IMR-90 (cell line): ENCODE measurements at regions not wholly inside any gene's neighbourhood (a gene's known extent, or its start where the extent isn't known, plus 50 kb on each side); places are given as distances from the start of the nearest gene placed in this dataset.

Experiments used
- ATAC-seq: fragments of 200-7000 bp; cut with Tn5 transposase; 2 replicates; pipeline ENCODE4 v1.9.1; 2020; ENCODE audit warnings: low read depth, mild to moderate bottlenecking, moderate library complexity
- BruUV-seq: library from RNA; stranded (reverse); fragments of 400-500 nt; replicated peaks from 2 replicates; lab custom pipeline; 2021; lab: Mats Ljungman, UMichigan
- CTCF ChIA-PET: fragments of 300-600 bp; formaldehyde crosslinking; extraction: SDS; loops from one replicate; lab custom pipeline; 2021; ENCODE audit warnings: antibody characterized with exemption; lab: Yijun Ruan, JAX
- POLR2A ChIA-PET: fragments of 300-600 bp; sonication (Branson Sonifier 250); formaldehyde crosslinking; loops from one replicate; lab custom pipeline; 2022; ENCODE audit warnings: antibody characterized with exemption; ENCODE audit not compliant: unreplicated experiment; lab: Charles Lee
- DNase-seq: peaks from one replicate; pipeline ENCODE4 v3.0.0; 2013
- H2AFZ ChIP-seq: replicated peaks from 2 replicates; pipeline ENCODE3; 2013; ENCODE audit warnings: low read length, mild to moderate bottlenecking; ENCODE audit not compliant: poor library complexity
- H2AK5ac ChIP-seq: 2 replicates; pipeline ENCODE4 v1.6.1; 2013; ENCODE audit warnings: low read depth, low read length, inconsistent platforms
- H2AK9ac ChIP-seq: replicated peaks from 2 replicates; pipeline ENCODE3; 2013; ENCODE audit warnings: mild to moderate bottlenecking, low read depth, low read length, moderate library complexity; ENCODE audit not compliant: poor library complexity
- H2BK120ac ChIP-seq: 2 replicates; pipeline ENCODE4 v1.6.1; 2013; ENCODE audit warnings: low read depth, low read length, inconsistent platforms
- H2BK15ac ChIP-seq: 3 replicates; pipeline ENCODE4 v1.6.1; 2013; ENCODE audit warnings: low read depth, low read length, inconsistent platforms
- H2BK20ac ChIP-seq: 2 replicates; pipeline ENCODE4 v1.6.1; 2013; ENCODE audit warnings: low read depth, mild to moderate bottlenecking, inconsistent platforms, low read length, moderate library complexity
- H2BK5ac ChIP-seq: 2 replicates; pipeline ENCODE4 v1.6.1; 2013; ENCODE audit warnings: mild to moderate bottlenecking, low read depth, low read length, inconsistent platforms; ENCODE audit not compliant: poor library complexity, severe bottlenecking
- H3K14ac ChIP-seq: replicated peaks from 2 replicates; pipeline ENCODE4 v1.6.1; 2013; ENCODE audit warnings: low read depth, low read length, inconsistent platforms
- H3K18ac ChIP-seq: 2 replicates; pipeline ENCODE4 v1.6.1; 2013; ENCODE audit warnings: low read depth, low read length, control low read depth
- H3K23ac ChIP-seq: 2 replicates; pipeline ENCODE4 v1.6.1; 2013; ENCODE audit warnings: low read depth, low read length, inconsistent platforms
- H3K27ac ChIP-seq: 2 replicates; pipeline ENCODE4 v1.5.1; 2013; ENCODE audit warnings: mild to moderate bottlenecking, control low read depth, low read length; ENCODE audit not compliant: insufficient read depth
- H3K27me3 ChIP-seq: 2 replicates; pipeline ENCODE4 v1.6.1; 2013; ENCODE audit warnings: low read length; ENCODE audit not compliant: control insufficient read depth, insufficient read depth
- H3K36me3 ChIP-seq: 2 replicates; pipeline ENCODE4 v1.6.1; 2013; ENCODE audit warnings: low read length, mixed read lengths; ENCODE audit not compliant: control insufficient read depth, insufficient read depth
- H3K4ac ChIP-seq: 2 replicates; pipeline ENCODE4 v1.6.1; 2013; ENCODE audit warnings: low read depth, low read length, inconsistent platforms
- H3K4me1 ChIP-seq: 2 replicates; pipeline ENCODE4 v1.6.1; 2013; ENCODE audit warnings: low read length, mixed read lengths; ENCODE audit not compliant: control insufficient read depth, insufficient read depth
- H3K4me2 ChIP-seq: 2 replicates; pipeline ENCODE4 v1.6.1; 2013; ENCODE audit warnings: low read depth, mild to moderate bottlenecking, control low read depth, low read length, moderate library complexity
- H3K4me3 ChIP-seq: 2 replicates; pipeline ENCODE4 v1.5.1; 2013; ENCODE audit warnings: low read depth, mild to moderate bottlenecking, control low read depth, low read length, moderate library complexity; ENCODE audit not compliant: insufficient read depth
- H3K56ac ChIP-seq: 2 replicates; pipeline ENCODE4 v1.6.1; 2013; ENCODE audit warnings: low read length, inconsistent platforms; ENCODE audit not compliant: insufficient read depth; ENCODE audit errors: extremely low read depth
- H3K79me1 ChIP-seq, 2 experiments: 2 replicates each; pipeline ENCODE4 v1.6.1; 2013; ENCODE audit warnings: low read length in 2 of 2, inconsistent platforms in 1 of 2, low read depth in 1 of 2
- H3K9ac ChIP-seq: 2 replicates; pipeline ENCODE4 v1.6.1; 2013; ENCODE audit warnings: low read depth, low read length, control low read depth
- H3K9me1 ChIP-seq: 2 replicates; pipeline ENCODE4 v1.6.1; 2013; ENCODE audit warnings: low read length, inconsistent platforms; ENCODE audit not compliant: insufficient read depth
- H3K9me3 ChIP-seq: 2 replicates; pipeline ENCODE4 v1.6.1; 2013; ENCODE audit warnings: low read length; ENCODE audit not compliant: control insufficient read depth, insufficient read depth
- H4K20me1 ChIP-seq: 2 replicates; pipeline ENCODE4 v1.6.1; 2013; ENCODE audit warnings: low read length, inconsistent platforms; ENCODE audit not compliant: insufficient read depth
- H4K5ac ChIP-seq: 2 replicates; pipeline ENCODE4 v1.6.1; 2013; ENCODE audit warnings: mild to moderate bottlenecking, low read depth, low read length, control low read depth
- H4K8ac ChIP-seq, 2 experiments: 2 replicates each; pipeline ENCODE4 v1.6.1; 2013; ENCODE audit warnings: low read depth in 2 of 2, low read length in 2 of 2, control low read depth in 1 of 2, inconsistent platforms in 1 of 2
- H4K91ac ChIP-seq: 2 replicates; pipeline ENCODE4 v1.6.1; 2013; ENCODE audit warnings: low read depth, low read length, inconsistent platforms; ENCODE audit not compliant: insufficient read depth
- BHLHE40 ChIP-seq: fragments of 150-350 bp; IDR thresholded peaks from 2 replicates; pipeline ENCODE4 v1.6.1; 2016; ENCODE audit warnings: mild to moderate bottlenecking, low read depth, low read length
- CEBPB ChIP-seq: IDR thresholded peaks from 2 replicates; pipeline ENCODE4 v1.6.1; 2012; ENCODE audit warnings: low read depth, low read length, improper control_type of control experiment
- CHD1 ChIP-seq: IDR thresholded peaks from 2 replicates; pipeline ENCODE4 v1.6.1; 2012; ENCODE audit warnings: low read depth, low read length, improper control_type of control experiment
- FOS ChIP-seq: fragments of 150-350 bp; IDR thresholded peaks from 2 replicates; pipeline ENCODE4 v1.6.1; 2016; ENCODE audit warnings: low read depth, low read length
- MAFK ChIP-seq: IDR thresholded peaks from 2 replicates; pipeline ENCODE4 v1.6.1; 2012; ENCODE audit warnings: low read depth, low read length, improper control_type of control experiment
- MAZ ChIP-seq: IDR thresholded peaks from 2 replicates; pipeline ENCODE4 v1.6.1; 2012; ENCODE audit warnings: low read depth, mild to moderate bottlenecking, low read length, improper control_type of control experiment, moderate library complexity, borderline replicate concordance
- MXI1 ChIP-seq: IDR thresholded peaks from 2 replicates; pipeline ENCODE4 v1.6.1; 2012; ENCODE audit warnings: low read depth, mild to moderate bottlenecking, low read length, moderate library complexity, borderline replicate concordance
- NFE2L2 ChIP-seq: fragments of 150-350 bp; IDR thresholded peaks from 2 replicates; pipeline ENCODE4 v1.6.1; 2016; ENCODE audit warnings: low read depth, mild to moderate bottlenecking, low read length
- POLR2A ChIP-seq: IDR thresholded peaks from 2 replicates; pipeline ENCODE4 v1.6.1; 2012; ENCODE audit warnings: mild to moderate bottlenecking, low read depth, low read length
- RAD21 ChIP-seq: IDR thresholded peaks from 2 replicates; pipeline ENCODE4 v1.6.1; 2012; ENCODE audit warnings: low read length, improper control_type of control experiment
- RCOR1 ChIP-seq: IDR thresholded peaks from 2 replicates; pipeline ENCODE4 v1.6.1; 2012; ENCODE audit warnings: mild to moderate bottlenecking, low read length, improper control_type of control experiment; ENCODE audit not compliant: insufficient replicate concordance
- RFX5 ChIP-seq: IDR thresholded peaks from 2 replicates; pipeline ENCODE4 v1.8.0; 2012; ENCODE audit warnings: low read depth, mild to moderate bottlenecking, low read length, moderate library complexity
- SMC3 ChIP-seq: fragments of 150-350 bp; IDR thresholded peaks from 2 replicates; pipeline ENCODE4 v1.6.1; 2016; ENCODE audit warnings: low read depth, mild to moderate bottlenecking, antibody characterized with exemption, low read length, moderate library complexity
- USF2 ChIP-seq: fragments of 150-350 bp; IDR thresholded peaks from 2 replicates; pipeline ENCODE4 v1.6.1; 2017; ENCODE audit warnings: mild to moderate bottlenecking, antibody characterized with exemption, low read length, low read depth
- WGBS, 2 experiments: methylation state at CpG; one replicate each; pipeline versions ENCODE4 v1.1.5 to v1.1.7; 2013; ENCODE audit warnings: missing lambda C conversion rate in 2 of 2; ENCODE audit not compliant: insufficient read length in 1 of 2; ENCODE audit errors: extremely low coverage in 2 of 2; 5-methylcytosine and 5-hydroxymethylcytosine counted together
- dilution Hi-C: fragments of 300-500 bp; cut with HindIII; formaldehyde crosslinking; loops from one replicate; pipeline ENCODE4 v1.14.3; 2018; ENCODE audit warnings: low sequenced_read_pairs; ENCODE audit not compliant: unreplicated experiment
- in situ Hi-C: fragments of 300-500 bp; cut with MboI; formaldehyde crosslinking; loops from 3 replicates; pipeline ENCODE4 v1.14.3; 2019; ENCODE audit warnings: low sequenced_read_pairs, inconsistent platforms, mixed read lengths
- intact Hi-C: fragments of 100-400 bp; cut with micrococcal nuclease; formaldehyde crosslinking; loops from 2 replicates; pipeline ENCODE4 v1.10.0; 2022
- TF ChIP-seq, protein P1 (sequence below): fragments of 150-350 bp; IDR thresholded peaks from 2 replicates; pipeline ENCODE4 v1.6.1; 2016; ENCODE audit warnings: low read depth, mild to moderate bottlenecking, low read length, moderate library complexity, borderline replicate concordance
- TF ChIP-seq, protein P2 (sequence below): conservative IDR thresholded peaks from 2 replicates; pipeline ENCODE4 v1.5.1; 2012; ENCODE audit warnings: mild to moderate bottlenecking, low read depth, low read length, improper control_type of control experiment

DNA sequence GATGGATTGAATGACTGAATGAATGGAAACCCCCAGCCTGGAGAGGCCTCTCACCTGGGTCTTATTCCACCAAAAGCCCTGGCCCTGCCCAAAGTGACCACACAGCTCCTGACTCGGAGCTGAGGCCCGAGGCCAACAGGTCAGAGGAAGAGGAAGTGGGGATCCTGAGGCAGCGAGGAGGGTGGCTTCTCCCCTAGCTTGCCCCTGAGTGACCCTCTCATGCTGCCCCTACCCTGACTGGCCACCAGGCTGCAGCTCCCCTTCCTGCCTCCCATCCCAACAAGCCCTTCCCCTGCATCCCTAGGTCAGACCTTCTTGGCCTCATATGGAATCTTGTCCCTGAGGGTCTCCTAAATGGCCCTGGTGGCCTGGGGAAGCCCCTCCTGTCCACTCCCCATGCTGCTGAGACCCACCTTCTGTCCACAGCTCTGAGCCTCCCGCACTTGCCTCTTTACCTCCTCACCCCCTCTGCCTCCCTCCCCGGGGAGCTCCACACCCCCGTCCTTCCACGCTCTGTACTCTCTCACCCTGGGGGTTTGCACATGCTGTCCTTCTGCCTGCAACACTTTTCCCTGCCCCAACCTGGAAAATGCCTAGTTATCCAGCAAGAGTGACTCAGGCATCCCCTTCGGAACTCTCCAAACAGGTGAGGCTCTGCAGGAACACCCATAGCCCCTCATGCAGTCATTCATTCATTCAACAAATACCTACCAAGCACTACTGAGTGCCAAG, 134.8 kb upstream of the HDAC4 start:
- H3K27ac ChIP-seq = no peak overlapping the region
- H2AK9ac ChIP-seq = no peak overlapping the region
- no peak for DNase-seq
- intact Hi-C loops (no loop called here), in situ Hi-C loops (no loop called here), dilution Hi-C loops (no loop called here)
- H3K23ac ChIP-seq = no peak overlapping the region
- no peak overlapping the region for H3K4me3 ChIP-seq
- H3K27me3 ChIP-seq = no peaks in the 10 kb centered on the region
- 43% methylated on average over 4 of the region's 8 CpGs; no CpG with 5 or more reads in 1 of the 2 experiments for WGBS, 2 experiments
- TF ChIP-seq SMC3 = no peak
- no peak for TF ChIP-seq CEBPB
- no peak for TF ChIP-seq MXI1
- no peak for TF ChIP-seq RAD21
- TF ChIP-seq BHLHE40 = no peak
- TF ChIP-seq CHD1 = no peak
- TF ChIP-seq, protein P1, sequence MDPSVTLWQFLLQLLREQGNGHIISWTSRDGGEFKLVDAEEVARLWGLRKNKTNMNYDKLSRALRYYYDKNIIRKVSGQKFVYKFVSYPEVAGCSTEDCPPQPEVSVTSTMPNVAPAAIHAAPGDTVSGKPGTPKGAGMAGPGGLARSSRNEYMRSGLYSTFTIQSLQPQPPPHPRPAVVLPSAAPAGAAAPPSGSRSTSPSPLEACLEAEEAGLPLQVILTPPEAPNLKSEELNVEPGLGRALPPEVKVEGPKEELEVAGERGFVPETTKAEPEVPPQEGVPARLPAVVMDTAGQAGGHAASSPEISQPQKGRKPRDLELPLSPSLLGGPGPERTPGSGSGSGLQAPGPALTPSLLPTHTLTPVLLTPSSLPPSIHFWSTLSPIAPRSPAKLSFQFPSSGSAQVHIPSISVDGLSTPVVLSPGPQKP = no peak
- no peak for TF ChIP-seq FOS
- TF ChIP-seq RCOR1 = no peak
- no peak for TF ChIP-seq NFE2L2
- no peak for TF ChIP-seq MAFK
- no peak for TF ChIP-seq USF2
- no peak for TF ChIP-seq RFX5
- TF ChIP-seq MAZ = no peak
- TF ChIP-seq POLR2A = no peak
- TF ChIP-seq, protein P2, sequence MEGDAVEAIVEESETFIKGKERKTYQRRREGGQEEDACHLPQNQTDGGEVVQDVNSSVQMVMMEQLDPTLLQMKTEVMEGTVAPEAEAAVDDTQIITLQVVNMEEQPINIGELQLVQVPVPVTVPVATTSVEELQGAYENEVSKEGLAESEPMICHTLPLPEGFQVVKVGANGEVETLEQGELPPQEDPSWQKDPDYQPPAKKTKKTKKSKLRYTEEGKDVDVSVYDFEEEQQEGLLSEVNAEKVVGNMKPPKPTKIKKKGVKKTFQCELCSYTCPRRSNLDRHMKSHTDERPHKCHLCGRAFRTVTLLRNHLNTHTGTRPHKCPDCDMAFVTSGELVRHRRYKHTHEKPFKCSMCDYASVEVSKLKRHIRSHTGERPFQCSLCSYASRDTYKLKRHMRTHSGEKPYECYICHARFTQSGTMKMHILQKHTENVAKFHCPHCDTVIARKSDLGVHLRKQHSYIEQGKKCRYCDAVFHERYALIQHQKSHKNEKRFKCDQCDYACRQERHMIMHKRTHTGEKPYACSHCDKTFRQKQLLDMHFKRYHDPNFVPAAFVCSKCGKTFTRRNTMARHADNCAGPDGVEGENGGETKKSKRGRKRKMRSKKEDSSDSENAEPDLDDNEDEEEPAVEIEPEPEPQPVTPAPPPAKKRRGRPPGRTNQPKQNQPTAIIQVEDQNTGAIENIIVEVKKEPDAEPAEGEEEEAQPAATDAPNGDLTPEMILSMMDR = no peak
- no peak overlapping the region for H2BK120ac ChIP-seq
- no TSS peak for BruUV-seq
- no peaks in the 10 kb centered on the region for H3K9me1 ChIP-seq
- no peaks in the 10 kb centered on the region for H4K20me1 ChIP-seq
- H3K14ac ChIP-seq = no peak overlapping the region
- no peak overlapping the region for H2AFZ ChIP-seq
- ChIA-PET POLR2A (no interaction called here), CTCF (no interaction called here)
- H3K79me1 ChIP-seq = no peaks in the 10 kb centered on the region
- H3K9ac ChIP-seq = no peak overlapping the region
- H2BK20ac ChIP-seq = no peak overlapping the region
- no peak overlapping the region for H3K18ac ChIP-seq
- H4K8ac ChIP-seq = no peak overlapping the region
- H2AK5ac ChIP-seq = no peak overlapping the region
- H2BK15ac ChIP-seq = no peak overlapping the region
- H3K56ac ChIP-seq = no peak overlapping the region
- no peaks in the 10 kb centered on the region for H3K36me3 ChIP-seq
- no peaks in the 10 kb centered on the region for H3K4me1 ChIP-seq
- ATAC-seq = no peak
- H2BK5ac ChIP-seq = no peak overlapping the region
- H4K91ac ChIP-seq = no peak overlapping the region
- no peak overlapping the region for H3K4me2 ChIP-seq
- H3K4ac ChIP-seq = no peak overlapping the region
- no peak overlapping the region for H4K5ac ChIP-seq
- H3K9me3 ChIP-seq = peaks cover 33% of the 10 kb centered on the region
